ENCODE measurements at regions not wholly inside any gene's neighbourhood (a gene's known extent, or its start where the extent isn't known, plus 50 kb on each side); places are given as distances from the start of the nearest gene placed in this dataset.

GRCh38 chr2:65551528-65551927 lies 119.1 kb upstream of the SPRED2 start:
- Mint-ChIP-seq H3K9me3 (no peaks in the 10 kb centered on the region), H3K4me1 (peaks cover 5% of the 10 kb centered on the region), H3K27ac (no peak overlapping the region), H3K27me3 (ENCODE audit: low read depth) (no peaks in the 10 kb centered on the region), H3K4me3 (no peak overlapping the region), H3K36me3 (ENCODE audit: low read depth) (no peaks in the 10 kb centered on the region)
- TF ChIP-seq, protein P1, sequence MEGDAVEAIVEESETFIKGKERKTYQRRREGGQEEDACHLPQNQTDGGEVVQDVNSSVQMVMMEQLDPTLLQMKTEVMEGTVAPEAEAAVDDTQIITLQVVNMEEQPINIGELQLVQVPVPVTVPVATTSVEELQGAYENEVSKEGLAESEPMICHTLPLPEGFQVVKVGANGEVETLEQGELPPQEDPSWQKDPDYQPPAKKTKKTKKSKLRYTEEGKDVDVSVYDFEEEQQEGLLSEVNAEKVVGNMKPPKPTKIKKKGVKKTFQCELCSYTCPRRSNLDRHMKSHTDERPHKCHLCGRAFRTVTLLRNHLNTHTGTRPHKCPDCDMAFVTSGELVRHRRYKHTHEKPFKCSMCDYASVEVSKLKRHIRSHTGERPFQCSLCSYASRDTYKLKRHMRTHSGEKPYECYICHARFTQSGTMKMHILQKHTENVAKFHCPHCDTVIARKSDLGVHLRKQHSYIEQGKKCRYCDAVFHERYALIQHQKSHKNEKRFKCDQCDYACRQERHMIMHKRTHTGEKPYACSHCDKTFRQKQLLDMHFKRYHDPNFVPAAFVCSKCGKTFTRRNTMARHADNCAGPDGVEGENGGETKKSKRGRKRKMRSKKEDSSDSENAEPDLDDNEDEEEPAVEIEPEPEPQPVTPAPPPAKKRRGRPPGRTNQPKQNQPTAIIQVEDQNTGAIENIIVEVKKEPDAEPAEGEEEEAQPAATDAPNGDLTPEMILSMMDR (IDR thresholded peaks at IDR 0.05; ENCODE audit: unreplicated experiment in 3 of 3), result no peak

DNA sequence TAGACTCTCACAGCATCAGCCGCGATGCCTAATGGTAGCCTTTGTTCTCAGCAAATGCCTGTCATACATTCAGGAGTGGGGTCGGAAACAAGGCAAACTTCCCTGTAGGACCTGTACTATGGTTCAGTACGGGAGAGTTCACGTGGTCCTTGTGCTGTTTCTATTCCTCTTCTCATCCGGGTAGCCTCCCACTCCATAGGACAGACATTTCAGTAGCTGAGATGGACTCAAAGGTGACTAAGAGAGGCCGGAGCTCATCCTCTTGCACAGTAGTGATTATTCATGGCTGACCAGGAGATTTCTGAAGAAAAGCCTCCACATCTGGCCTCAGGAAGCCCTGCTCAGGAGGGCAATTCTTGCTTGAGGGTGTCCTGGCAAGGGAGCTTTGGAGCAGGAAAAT lies 117.8 kb upstream of the SPRED2 start:
- H3K4me3 Mint-ChIP-seq, result no peak overlapping the region
- H3K9me3 Mint-ChIP-seq, result no peaks in the 10 kb centered on the region
- H3K27me3 Mint-ChIP-seq (ENCODE audit: low read depth), result no peaks in the 10 kb centered on the region
- H3K36me3 Mint-ChIP-seq (ENCODE audit: low read depth), result no peaks in the 10 kb centered on the region
- H3K27ac Mint-ChIP-seq, result no peak overlapping the region
- TF ChIP-seq, protein P1 (IDR thresholded peaks at IDR 0.05; ENCODE audit: unreplicated experiment in 3 of 3), result no peak
- peaks cover 11% of the 10 kb centered on the region for H3K4me1 Mint-ChIP-seq

GRCh38 chr2:65549631-65550030 lies 117.2 kb upstream of the SPRED2 start:
- Mint-ChIP-seq H3K27me3 (ENCODE audit: low read depth) (no peaks in the 10 kb centered on the region), H3K27ac (no peak overlapping the region), H3K4me3 (no peak overlapping the region), H3K9me3 (no peaks in the 10 kb centered on the region), H3K36me3 (ENCODE audit: low read depth) (no peaks in the 10 kb centered on the region), H3K4me1 (peaks cover 11% of the 10 kb centered on the region)
- TF ChIP-seq, protein P1 (IDR thresholded peaks at IDR 0.05; ENCODE audit: unreplicated experiment in 3 of 3), result no peak

- no peaks in the 10 kb centered on the region for H3K9me3 Mint-ChIP-seq
- no peak overlapping the region for H3K4me3 Mint-ChIP-seq
- H3K4me1 Mint-ChIP-seq, result peaks cover 11% of the 10 kb centered on the region
- no peak overlapping the region for H3K27ac Mint-ChIP-seq
- H3K27me3 Mint-ChIP-seq (ENCODE audit: low read depth), result peaks cover 2% of the 10 kb centered on the region
- TF ChIP-seq, protein P1 (IDR thresholded peaks at IDR 0.05; ENCODE audit: unreplicated experiment in 3 of 3), result no peak
- no peaks in the 10 kb centered on the region for H3K36me3 Mint-ChIP-seq (ENCODE audit: low read depth)
These were observed 116.8 kb upstream of the SPRED2 start for GRCh38 chr2:65549257-65549627.

- H3K9me3 Mint-ChIP-seq, result no peaks in the 10 kb centered on the region
- H3K4me3 Mint-ChIP-seq, result no peak overlapping the region
- TF ChIP-seq, protein P1 (IDR thresholded peaks at IDR 0.05; ENCODE audit: unreplicated experiment in 3 of 3), result no peak
- peaks cover 5% of the 10 kb centered on the region for H3K27me3 Mint-ChIP-seq (ENCODE audit: low read depth)
- H3K27ac Mint-ChIP-seq, result no peak overlapping the region
- H3K4me1 Mint-ChIP-seq, result peaks cover 11% of the 10 kb centered on the region
- H3K36me3 Mint-ChIP-seq (ENCODE audit: low read depth), result no peaks in the 10 kb centered on the region
These were observed 116.3 kb upstream of the SPRED2 start for GRCh38 chr2:65548576-65549256.

- peaks cover 9% of the 10 kb centered on the region for H3K27me3 Mint-ChIP-seq (ENCODE audit: low read depth)
- H3K36me3 Mint-ChIP-seq (ENCODE audit: low read depth), result no peaks in the 10 kb centered on the region
- H3K27ac Mint-ChIP-seq, result no peak overlapping the region
- H3K4me1 Mint-ChIP-seq, result peaks cover 6% of the 10 kb centered on the region
- H3K9me3 Mint-ChIP-seq, result no peaks in the 10 kb centered on the region
- TF ChIP-seq, protein P1 (IDR thresholded peaks at IDR 0.05; ENCODE audit: unreplicated experiment in 3 of 3), result no peak
- H3K4me3 Mint-ChIP-seq, result no peak overlapping the region
These were observed 115.7 kb upstream of the SPRED2 start for GRCh38 chr2:65548064-65548463.

All from nephron (organoid).